WI38 (cell line): ENCODE measurements at regions not wholly inside any gene's neighbourhood (a gene's known extent, or its start where the extent isn't known, plus 50 kb on each side); places are given as distances from the start of the nearest gene placed in this dataset.

ENCODE experiments used
- H3K4me3 ChIP-seq: 2 replicates; pipeline ENCODE4 v1.5.1; 2011; ENCODE audit warnings: low read depth, mild to moderate bottlenecking, control low read depth, low read length
- CTCF ChIP-seq: IDR thresholded peaks from 2 replicates; pipeline ENCODE4 v1.5.1; 2012; ENCODE audit warnings: low read depth, mild to moderate bottlenecking, control low read depth, low read length

- TF ChIP-seq CTCF = no peak
- no peak overlapping the region for H3K4me3 ChIP-seq
These were observed 1463.4 kb upstream of the PCDH20 start for GRCh38 chr13:62879071-62879470.

- no peak overlapping the region for H3K4me3 ChIP-seq
- no peak for TF ChIP-seq CTCF
These were observed 1459.5 kb upstream of the PCDH20 start for GRCh38 chr13:62875118-62875640.

GRCh38 chr13:62850331-62850730 is 1434.7 kb upstream of the PCDH20 start:
- no peak overlapping the region for H3K4me3 ChIP-seq

GRCh38 chr13:62847520-62847919 is 1431.9 kb upstream of the PCDH20 start:
- no peak for TF ChIP-seq CTCF
- H3K4me3 ChIP-seq = no peak overlapping the region

More at GRCh38 chr13:62850331-62850730, 1434.7 kb upstream of the PCDH20 start:
- TF ChIP-seq CTCF = no peak

- H3K4me3 ChIP-seq = no peak overlapping the region
- no peak for TF ChIP-seq CTCF
These were observed 1430.7 kb upstream of the PCDH20 start for GRCh38 chr13:62846302-62846701.

- H3K4me3 ChIP-seq = no peak overlapping the region
- no peak for TF ChIP-seq CTCF
These were observed 1423.7 kb upstream of the PCDH20 start for GRCh38 chr13:62839338-62839737.

GRCh38 chr13:62838929-62839328 is 1423.3 kb upstream of the PCDH20 start:
- H3K4me3 ChIP-seq = no peak overlapping the region

More at GRCh38 chr13:62838929-62839328, 1423.3 kb upstream of the PCDH20 start:
- no peak for TF ChIP-seq CTCF
